Liver (tissue), 8 donors: ENCODE measurements at regions not wholly inside any gene's neighbourhood (a gene's known extent, or its start where the extent isn't known, plus 50 kb on each side); places are given as distances from the start of the nearest gene placed in this dataset.
"Not testable (repeated sequence)": the region's sequence is repeated elsewhere in the genome, so short reads cannot be mapped to it uniquely, and the experiment has no call there.

Experiments used
- DNase-seq: peaks from one replicate; pipeline ENCODE4 v3.0.0-alpha.2; 2017; ENCODE audit warnings: low spot score
- H3K27ac ChIP-seq, 2 donors: one replicate each; pipeline ENCODE4 v1.7.0; 2013; ENCODE audit warnings: inconsistent platforms in 2 of 2, low read length in 2 of 2, control low read depth in 1 of 2, low read depth in 1 of 2, mild to moderate bottlenecking in 1 of 2
- H3K27me3 ChIP-seq, 4 donors: one replicate each; pipeline versions ENCODE4 v1.6.1 to v1.7.0; 2013; ENCODE audit warnings: low read length in 3 of 4, inconsistent platforms in 1 of 4, mild to moderate bottlenecking in 1 of 4, moderate library complexity in 1 of 4; ENCODE audit not compliant: control insufficient read depth in 4 of 4, insufficient read depth in 4 of 4
- H3K36me3 ChIP-seq, 4 donors: one replicate each; pipeline versions ENCODE4 v1.6.1 to v1.7.0; 2013; ENCODE audit warnings: low read length in 3 of 4, mild to moderate bottlenecking in 3 of 4, low read depth in 1 of 4, moderate library complexity in 1 of 4; ENCODE audit not compliant: control insufficient read depth in 4 of 4, insufficient read depth in 3 of 4
- H3K4me1 ChIP-seq, 4 donors: one replicate each; pipeline versions ENCODE4 v1.6.1 to v1.7.0; 2013; ENCODE audit warnings: low read length in 3 of 4, mild to moderate bottlenecking in 3 of 4, moderate library complexity in 1 of 4; ENCODE audit not compliant: control insufficient read depth in 4 of 4, insufficient read depth in 4 of 4
- H3K4me3 ChIP-seq, 3 donors: one replicate each; pipeline versions ENCODE4 v1.6.1 to v1.7.0; 2013; ENCODE audit warnings: low read length in 3 of 3, control low read depth in 1 of 3, low read depth in 1 of 3, mild to moderate bottlenecking in 1 of 3
- H3K9ac ChIP-seq, 2 donors: one replicate each; pipeline ENCODE4 v1.7.0; 2013; ENCODE audit warnings: low read length in 2 of 2, mild to moderate bottlenecking in 2 of 2, moderate library complexity in 2 of 2, control low read depth in 1 of 2, low read depth in 1 of 2
- H3K9me3 ChIP-seq, 4 donors: one replicate each; pipeline versions ENCODE4 v1.6.1 to v1.7.0; 2013; ENCODE audit warnings: low read length in 3 of 4; ENCODE audit not compliant: control insufficient read depth in 4 of 4
- ATF3 ChIP-seq: IDR thresholded peaks from 2 replicates; pipeline ENCODE4 v1.6.1; 2016; ENCODE audit warnings: antibody characterized with exemption
- CTCF ChIP-seq: fragments of 150-350 bp; IDR thresholded peaks from 2 replicates; pipeline ENCODE4 v1.5.1; 2017; ENCODE audit warnings: improper control_type of control experiment, low read depth, low read length; ENCODE audit not compliant: missing input control
- FOXA1 ChIP-seq: IDR thresholded peaks from 2 replicates; pipeline ENCODE4 v1.6.1; 2016; ENCODE audit warnings: antibody characterized with exemption
- FOXA2 ChIP-seq: IDR thresholded peaks from 2 replicates; pipeline ENCODE4 v1.6.1; 2016; ENCODE audit warnings: antibody characterized with exemption
- GABPA ChIP-seq, 2 donors: IDR thresholded peaks in 1 of 2; conservative IDR thresholded peaks in 1 of 2; 2 replicates each; pipeline ENCODE4 v1.6.1; 2016; ENCODE audit warnings: antibody characterized with exemption in 2 of 2, mild to moderate bottlenecking in 1 of 2, moderate library complexity in 1 of 2
- HNF4G ChIP-seq: IDR thresholded peaks from 2 replicates; pipeline ENCODE4 v1.6.1; 2016; ENCODE audit warnings: antibody characterized with exemption
- JUND ChIP-seq, 2 donors: IDR thresholded peaks; 2 replicates each; pipeline ENCODE4 v1.6.1; 2016; ENCODE audit warnings: antibody characterized with exemption in 2 of 2
- NR2F2 ChIP-seq: IDR thresholded peaks from 2 replicates; pipeline ENCODE4 v1.6.1; 2016; ENCODE audit warnings: antibody characterized with exemption
- REST ChIP-seq: IDR thresholded peaks from 2 replicates; pipeline ENCODE4 v1.6.1; 2016; ENCODE audit warnings: antibody characterized with exemption, mild to moderate bottlenecking
- RXRA ChIP-seq, 2 donors: IDR thresholded peaks; 2 replicates each; pipeline ENCODE4 v1.6.1; 2017 to 2018; ENCODE audit warnings: antibody characterized with exemption in 2 of 2, mild to moderate bottlenecking in 1 of 2
- SP1 ChIP-seq: IDR thresholded peaks from 2 replicates; pipeline ENCODE4 v1.6.1; 2018; ENCODE audit warnings: antibody characterized with exemption, mild to moderate bottlenecking
- ZBTB33 ChIP-seq: IDR thresholded peaks from 2 replicates; pipeline ENCODE4 v1.6.1; 2016; ENCODE audit warnings: antibody characterized with exemption
- WGBS: extraction: QIAGEN DNeasy Blood & Tissue Kit; methylation state at CpG from one replicate; pipeline ENCODE4 v1.1.7; 2013; 5-methylcytosine and 5-hydroxymethylcytosine counted together
- donor health status: healthy.
- donor health status: healthy.
- donor health status: healthy.
- donor health status: healthy.
- donor health status: healthy.

- no peak overlapping the region for H3K27ac ChIP-seq
- TF ChIP-seq SP1: no peak
- TF ChIP-seq GABPA (IDR thresholded peaks at IDR 0.05 in 1 of 2, conservative IDR thresholded peaks at IDR 0.05 in 1 of 2): no peak
- TF ChIP-seq HNF4G: no peak
- TF ChIP-seq JUND (IDR thresholded peaks at IDR 0.05): no peak
- no peak for TF ChIP-seq FOXA2
- TF ChIP-seq ATF3: no peak
- no peak for TF ChIP-seq REST
- TF ChIP-seq ZBTB33: no peak
- DNase-seq: no peak
- WGBS: 58% methylated on average over 6 of the region's 6 CpGs
- H3K27me3 ChIP-seq: no peaks in the 10 kb centered on the region
- H3K4me3 ChIP-seq: no peak overlapping the region
- H3K4me1 ChIP-seq: no peaks in the 10 kb centered on the region
- peaks cover 0 to 5% (median 0%) of the 10 kb centered on the region in 4 donors for H3K9me3 ChIP-seq
- no peak overlapping the region for H3K9ac ChIP-seq
- no peaks in the 10 kb centered on the region for H3K36me3 ChIP-seq
These were observed 234.1 kb downstream of the LRRC70 start for GRCh38 chr5:62812621-62813255.

- not testable (repeated sequence) for DNase-seq, H3K27me3 ChIP-seq, H3K9me3 ChIP-seq, H3K4me3 ChIP-seq, H3K27ac ChIP-seq, H3K36me3 ChIP-seq, H3K4me1 ChIP-seq, H3K9ac ChIP-seq
- WGBS: 71% methylated on average over 10 of the region's 13 CpGs
These were observed 226.2 kb downstream of the LRRC70 start for GRCh38 chr5:62804819-62805218.

GRCh38 chr5:62795926-62796325 is 217.3 kb downstream of the LRRC70 start:
- Histone ChIP-seq H3K36me3 (no peaks in the 10 kb centered on the region), H3K4me1 (no peaks in the 10 kb centered on the region), H3K27ac (no peak overlapping the region), H3K9ac (no peak overlapping the region), H3K4me3 (no peak overlapping the region), H3K9me3 (peaks cover 0 to 2% (median 2%) of the 10 kb centered on the region in 4 donors), H3K27me3 (no peaks in the 10 kb centered on the region)
- no peak for DNase-seq
- TF ChIP-seq REST: no peak
- no peak for TF ChIP-seq RXRA (IDR thresholded peaks at IDR 0.05)
- no peak for TF ChIP-seq SP1
- no peak for TF ChIP-seq ATF3
- no peak for TF ChIP-seq FOXA2
- no peak for TF ChIP-seq ZBTB33
- TF ChIP-seq NR2F2: no peak
- TF ChIP-seq HNF4G: no peak
- no peak for TF ChIP-seq FOXA1
- TF ChIP-seq CTCF: no peak
- TF ChIP-seq JUND (IDR thresholded peaks at IDR 0.05): no peak
